Right ventricle myocardium superior (tissue), 1 donor: ENCODE measurements at regions not wholly inside any gene's neighbourhood (a gene's known extent, or its start where the extent isn't known, plus 50 kb on each side); places are given as distances from the start of the nearest gene placed in this dataset.

Experiments used
- ATAC-seq: fragments of 200-7000 bp; cut with Tn5 transposase; one replicate; pipeline ENCODE4 v1.9.1; 2020; ENCODE audit warnings: mild to moderate bottlenecking; ENCODE audit not compliant: poor library complexity
- DNase-seq: peaks from one replicate; pipeline ENCODE4 v3.0.0-alpha.2; 2020
- intact Hi-C: fragments of 100-400 bp; cut with DNase I; formaldehyde crosslinking; loops from one replicate; pipeline ENCODE4 v1.11.2; 2022
- donor health status: DM: no; HTN: yes; CAD: no; lungs with severe emphysema.

DNA sequence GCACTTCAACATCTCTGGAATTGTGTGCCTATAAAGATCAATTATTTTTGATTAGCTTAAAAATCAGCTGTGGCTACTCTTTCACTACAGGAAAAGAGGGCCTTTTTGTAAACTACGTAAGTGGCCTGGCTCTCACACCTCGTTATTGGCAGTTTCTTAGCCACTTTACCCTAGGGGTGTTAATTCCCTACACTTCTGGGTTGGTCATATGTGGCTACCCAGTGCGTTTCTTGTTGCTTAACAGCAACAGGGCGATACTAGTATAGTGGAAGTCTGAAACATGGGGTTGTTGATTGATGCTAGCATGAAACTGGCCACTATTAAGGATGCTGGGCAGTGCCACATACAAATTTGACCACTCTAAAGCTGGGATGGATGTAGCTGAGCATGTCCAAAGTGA, 174.7 kb upstream of the CDH12 start:
- DNase-seq, result no peak
- ATAC-seq, result peak; percentile 21
- intact Hi-C loops, result no loop called here

GRCh38 chr5:23027331-23027730, 174.2 kb upstream of the CDH12 start:
- intact Hi-C loops, result no loop called here
- DNase-seq, result no peak

GRCh38 chr5:23026252-23027170, 173.4 kb upstream of the CDH12 start:
- intact Hi-C loops, result no loop called here
- ATAC-seq, result peak; percentile 13
- no peak for DNase-seq

More at GRCh38 chr5:23027331-23027730, 174.2 kb upstream of the CDH12 start:
- ATAC-seq, result peak; percentile 95

DNA sequence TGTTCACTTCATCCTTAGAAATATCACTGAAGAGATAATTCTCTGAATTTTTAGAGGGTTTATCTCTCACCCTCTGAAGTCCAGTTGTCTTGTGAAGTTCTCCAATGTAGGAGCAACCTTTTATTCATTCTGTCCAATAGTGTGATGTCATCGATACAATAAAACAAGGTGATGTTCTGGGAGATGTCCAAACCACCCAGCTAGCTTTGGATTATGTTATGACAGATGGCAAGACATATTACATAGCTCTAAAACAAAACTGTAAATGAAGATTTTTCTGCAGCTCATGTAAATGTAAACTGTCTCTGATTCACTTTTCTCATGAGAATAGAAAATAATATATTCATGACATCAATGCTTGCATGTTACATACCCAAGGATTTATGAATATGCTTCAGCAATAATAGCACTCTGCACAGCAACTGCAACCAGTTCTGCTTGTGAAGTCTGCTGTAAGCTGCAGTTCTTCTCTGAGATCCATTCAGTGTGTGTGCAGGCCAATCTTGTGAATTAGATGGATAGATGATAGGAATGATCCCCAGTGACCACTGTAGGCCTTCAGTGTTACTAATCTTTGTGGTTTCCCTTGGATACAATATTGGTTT, 172.6 kb upstream of the CDH12 start:
- intact Hi-C loops, result no loop called here
- no peak for ATAC-seq
- DNase-seq, result no peak

DNA sequence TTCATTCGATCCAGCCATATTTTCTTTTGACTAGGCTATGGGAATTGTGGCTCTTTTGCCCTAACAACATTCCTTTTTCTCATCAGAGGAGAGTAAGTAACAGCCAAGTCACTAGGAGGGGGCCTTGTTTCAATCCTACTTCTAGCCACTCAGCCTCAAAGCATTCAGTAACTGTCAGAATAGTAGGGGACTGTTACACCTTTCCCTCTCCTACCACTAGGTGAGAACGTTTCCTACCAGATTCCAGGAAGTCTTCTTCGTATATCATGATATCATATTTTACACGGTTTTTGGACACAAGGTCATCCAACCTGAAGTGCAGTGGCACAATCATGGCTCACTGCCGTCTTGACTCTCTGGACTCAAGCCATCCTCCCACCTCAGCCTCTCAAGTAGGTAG, 171.3 kb upstream of the CDH12 start:
- intact Hi-C loops, result no loop called here
- DNase-seq (no peak), ATAC-seq (no peak)

GRCh38 chr5:23014825-23015224, 161.7 kb upstream of the CDH12 start:
- intact Hi-C loops, result no loop called here

DNA sequence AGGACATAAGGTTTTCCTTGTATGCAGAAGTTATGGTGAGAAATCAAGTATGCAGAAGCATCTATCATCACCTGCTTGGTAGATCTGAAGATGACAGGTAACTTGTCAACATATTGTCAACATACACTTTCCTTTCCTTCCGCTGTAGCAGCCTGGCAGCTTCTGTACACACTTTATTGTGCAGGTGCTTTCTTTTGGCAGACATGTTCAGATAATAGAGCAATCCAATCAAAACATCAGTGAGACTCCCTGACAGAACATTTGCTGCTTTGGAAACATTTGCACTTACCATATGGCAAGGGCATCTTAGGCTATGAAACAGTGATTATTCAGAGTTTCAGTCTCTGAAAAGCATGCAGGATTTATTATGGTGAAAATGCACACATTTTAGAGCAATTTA, 161.1 kb upstream of the CDH12 start:
- no peak for ATAC-seq
- intact Hi-C loops, result no loop called here
- DNase-seq, result no peak

More at GRCh38 chr5:23014825-23015224, 161.7 kb upstream of the CDH12 start:
- DNase-seq (no peak), ATAC-seq (no peak)

DNA sequence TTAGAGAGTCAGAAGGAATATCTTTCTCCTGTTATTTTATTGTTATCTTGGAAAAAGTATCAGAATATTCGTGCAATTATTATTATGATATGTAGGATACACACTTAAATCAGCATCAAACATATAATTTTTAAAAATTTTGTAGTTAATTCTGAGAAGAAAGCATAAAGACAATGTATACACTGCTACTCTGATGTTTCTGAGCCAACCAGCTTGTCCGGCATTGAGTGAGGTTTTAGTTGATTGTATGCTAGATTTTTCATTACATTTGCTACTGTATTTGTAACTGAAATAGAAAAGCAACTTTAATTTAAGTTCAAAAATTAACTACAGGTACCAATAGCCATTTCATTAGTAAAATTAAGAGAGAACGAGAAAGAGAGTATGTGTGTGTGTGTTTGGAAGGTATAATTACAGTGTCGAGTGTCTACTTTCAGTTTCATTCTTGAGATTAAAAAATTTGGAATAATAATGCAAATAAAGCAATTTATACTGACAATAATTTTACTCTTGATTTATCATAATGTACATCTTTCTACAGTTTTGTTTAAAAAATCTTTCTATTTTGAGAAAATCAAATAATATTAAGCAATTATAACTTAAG, 160.4 kb upstream of the CDH12 start:
- ATAC-seq (no peak), DNase-seq (no peak)
- intact Hi-C loops, result no loop called here

DNA sequence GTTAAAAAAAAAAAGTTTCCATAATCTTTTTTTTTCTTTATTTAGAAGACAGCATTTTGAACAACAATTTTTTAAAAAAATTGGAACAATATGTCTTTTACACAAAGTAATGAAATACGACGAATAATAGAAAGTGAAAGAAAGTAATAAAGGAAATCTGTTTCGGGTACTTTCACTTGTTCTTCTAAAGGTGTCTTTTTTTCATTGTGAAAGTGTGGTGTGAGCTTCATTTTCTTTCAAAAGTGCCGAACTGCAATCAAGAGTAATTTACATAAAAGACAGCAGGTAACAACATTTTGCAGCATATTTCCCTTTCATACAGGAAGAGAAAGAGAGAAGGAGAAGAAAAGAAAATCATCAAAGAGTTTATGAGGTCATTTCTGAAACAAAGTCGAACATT, 159.7 kb upstream of the CDH12 start:
- ATAC-seq, result no peak
- intact Hi-C loops, result no loop called here
- no peak for DNase-seq

DNA sequence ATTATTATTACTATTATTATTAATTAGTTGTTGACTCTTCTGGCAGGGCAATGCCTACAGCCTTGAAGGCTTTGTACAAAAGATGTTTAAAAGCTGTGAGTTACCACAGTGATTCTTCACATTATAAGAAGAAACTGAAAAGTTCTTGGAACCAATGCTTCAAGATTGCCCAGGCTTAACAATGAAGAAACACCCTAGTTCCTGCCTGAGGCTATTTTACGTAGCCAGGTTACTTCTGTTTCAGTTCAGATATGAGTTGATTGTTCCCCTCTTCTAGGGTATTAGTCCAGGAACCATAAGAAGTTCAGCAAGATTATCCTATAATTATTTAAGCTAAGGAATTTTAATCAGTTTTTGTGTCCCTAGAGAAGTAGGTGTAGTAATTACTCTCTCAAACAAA, 154.6 kb upstream of the CDH12 start:
- DNase-seq (no peak), ATAC-seq (no peak)
- intact Hi-C loops, result no loop called here

GRCh38 chr5:23007236-23007635, 154.1 kb upstream of the CDH12 start:
- peak; percentile 43 for ATAC-seq
- intact Hi-C loops, result no loop called here
- DNase-seq, result no peak

DNA sequence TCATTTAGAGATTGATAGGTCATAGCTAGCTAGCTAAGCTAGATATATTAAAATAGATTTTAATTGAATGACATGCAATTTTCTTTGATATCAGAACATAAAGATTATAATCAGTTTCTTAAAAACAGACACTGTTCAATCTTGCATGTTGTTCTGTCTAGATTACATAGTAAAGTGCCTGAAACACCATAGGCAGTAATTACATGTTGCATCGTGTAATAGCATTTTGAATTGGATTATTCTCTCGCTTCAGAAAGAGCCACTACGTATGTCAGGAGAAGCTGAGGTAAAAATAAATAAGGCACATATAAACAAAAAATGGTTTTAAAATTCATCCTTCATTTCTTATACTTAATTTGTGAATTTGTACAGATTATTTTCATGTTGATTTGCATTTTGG, 148.0 kb upstream of the CDH12 start:
- intact Hi-C loops, result no loop called here
- ATAC-seq (no peak), DNase-seq (no peak)

DNA sequence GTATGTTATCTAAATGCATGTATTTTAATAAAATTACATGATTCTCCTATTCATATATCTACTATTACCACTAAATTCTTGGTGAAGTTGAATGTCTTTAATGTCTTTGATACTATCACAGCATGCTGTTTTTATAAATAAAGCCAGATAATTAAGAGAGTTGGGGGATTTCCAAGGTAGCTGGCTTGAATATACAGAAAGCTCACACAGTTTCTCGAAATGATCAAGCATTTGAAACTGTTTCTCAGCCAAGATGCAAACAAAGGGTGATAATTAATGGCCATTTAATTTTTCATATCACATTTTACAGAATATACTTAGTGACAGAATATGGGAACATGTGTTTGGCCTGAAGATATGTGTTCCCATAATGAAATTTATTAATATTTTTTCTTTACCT, 145.6 kb upstream of the CDH12 start:
- DNase-seq (no peak), ATAC-seq (no peak)
- intact Hi-C loops, result no loop called here

DNA sequence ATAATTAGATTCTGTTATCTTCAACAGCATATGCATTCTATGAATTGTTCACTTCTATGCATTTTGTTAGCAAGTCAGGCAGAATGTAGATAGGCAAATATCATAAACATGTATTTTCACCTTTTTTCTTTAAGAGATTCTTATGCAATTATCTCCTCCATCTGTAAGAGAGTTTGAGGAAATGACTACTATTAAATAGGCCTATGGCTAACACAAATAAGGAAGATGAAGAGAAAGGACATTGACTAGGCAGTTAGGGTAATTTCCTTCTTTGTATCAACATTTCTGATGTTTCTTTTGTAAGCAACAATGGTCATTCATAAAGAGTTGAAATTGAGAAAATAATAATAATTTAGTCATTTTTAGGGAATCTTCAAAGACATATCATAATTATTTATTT, 145.2 kb upstream of the CDH12 start:
- no peak for ATAC-seq
- no peak for DNase-seq
- intact Hi-C loops, result no loop called here

GRCh38 chr5:22988937-22989336, 135.8 kb upstream of the CDH12 start:
- ATAC-seq (no peak), DNase-seq (no peak)
- intact Hi-C loops, result no loop called here

DNA sequence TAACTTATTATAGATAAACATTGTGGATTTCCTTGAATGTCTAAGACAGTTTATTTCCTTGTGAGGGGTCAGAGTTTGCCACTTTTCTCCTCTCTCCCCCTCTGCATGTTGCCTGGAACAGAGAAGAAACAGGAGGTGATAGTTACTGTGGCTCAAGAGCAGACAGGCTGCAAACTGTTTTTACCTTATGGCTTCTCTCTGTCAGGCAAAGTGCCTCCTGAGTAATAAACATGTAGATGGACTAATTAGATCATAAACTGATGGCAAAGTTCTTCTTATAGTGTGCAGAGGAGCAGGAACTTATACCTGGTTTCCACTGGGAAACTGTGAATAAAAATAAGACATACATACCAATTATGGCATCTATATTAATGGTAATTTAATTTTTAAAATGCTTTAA, 133.1 kb upstream of the CDH12 start:
- intact Hi-C loops, result no loop called here
- ATAC-seq (no peak), DNase-seq (no peak)

DNA sequence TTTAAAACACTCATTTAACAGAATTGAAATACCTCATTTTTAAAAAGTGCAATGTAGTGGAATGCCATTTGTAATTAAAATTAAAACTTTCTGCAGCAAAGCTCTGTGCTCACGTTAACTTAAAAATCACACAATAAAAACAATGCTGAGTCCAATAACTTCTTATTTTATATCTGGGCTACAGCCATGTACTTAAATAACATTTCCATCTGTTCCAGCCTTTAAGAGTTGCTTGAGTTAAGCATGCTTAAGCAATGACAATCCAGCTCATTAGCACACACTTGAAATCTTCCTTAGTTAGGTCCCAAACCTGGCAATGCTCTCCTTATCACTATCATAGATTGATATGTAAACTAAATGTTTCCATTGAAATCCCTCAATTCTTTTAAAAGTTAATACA, 132.3 kb upstream of the CDH12 start:
- intact Hi-C loops, result no loop called here
- ATAC-seq (no peak), DNase-seq (no peak)

DNA sequence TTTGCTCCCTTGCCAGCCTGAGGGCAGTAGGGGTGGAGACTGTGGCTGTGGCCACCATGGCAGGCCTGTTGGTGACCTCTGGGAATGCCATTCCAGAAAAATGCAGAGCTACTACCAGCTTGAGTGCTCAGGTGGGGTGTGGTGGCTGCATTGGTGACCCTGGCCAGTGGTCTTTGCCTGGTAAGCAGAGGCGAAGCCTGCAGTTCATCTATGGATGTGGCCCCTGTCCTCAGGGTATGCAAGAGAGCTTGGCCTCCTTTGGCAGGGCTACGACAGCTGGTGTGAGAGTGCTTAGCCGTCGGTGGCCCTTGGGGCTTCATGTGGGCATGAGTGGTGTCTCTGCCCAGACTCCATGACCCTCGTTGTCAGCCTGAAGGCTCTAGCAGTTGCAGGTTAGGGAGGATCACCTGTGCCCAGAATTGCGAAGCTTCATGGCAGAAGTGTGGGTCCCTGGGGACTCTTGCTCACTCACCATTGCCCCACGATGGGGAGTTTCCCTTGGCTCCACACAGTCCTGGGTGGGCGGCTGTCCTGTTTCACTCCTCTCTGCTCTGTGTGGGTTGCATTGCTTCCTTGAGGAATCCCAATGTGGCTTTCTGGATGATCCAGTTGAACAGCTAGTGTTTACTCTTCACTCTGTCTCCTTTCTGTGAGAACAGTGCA, 117.9 kb upstream of the CDH12 start:
- intact Hi-C loops, result no loop called here
- no peak for DNase-seq
- no peak for ATAC-seq

DNA sequence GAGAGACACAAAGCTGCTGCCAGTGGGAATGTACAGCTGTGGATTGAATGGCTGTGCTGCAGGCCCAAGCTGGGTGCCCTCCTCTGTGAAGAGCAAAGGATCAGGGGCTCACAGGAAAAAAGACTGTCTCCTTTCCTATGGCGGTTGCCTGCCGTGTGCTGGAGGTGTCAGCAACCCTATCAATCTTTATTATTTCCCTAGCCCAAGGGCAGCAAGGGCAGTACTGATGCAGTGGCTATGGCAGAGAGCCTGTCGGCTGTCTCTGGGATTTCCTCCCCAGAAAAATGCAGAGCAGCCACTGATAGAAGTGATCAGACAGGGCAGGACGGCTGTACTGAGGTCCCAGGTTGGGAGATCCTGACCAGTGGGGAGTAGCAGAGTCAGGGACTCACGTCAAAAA, 117.3 kb upstream of the CDH12 start:
- DNase-seq (no peak), ATAC-seq (no peak)
- intact Hi-C loops, result no loop called here

GRCh38 chr5:22968386-22968785, 115.2 kb upstream of the CDH12 start:
- intact Hi-C loops, result no loop called here
- ATAC-seq (no peak), DNase-seq (no peak)
